Muscle layer of duodenum (tissue), 2 donors: ENCODE measurements at regions not wholly inside any gene's neighbourhood (a gene's known extent, or its start where the extent isn't known, plus 50 kb on each side); places are given as distances from the start of the nearest gene placed in this dataset.

Experiments
- H3K27ac ChIP-seq: one replicate; pipeline ENCODE4 v1.7.0; 2013; ENCODE audit warnings: mild to moderate bottlenecking, low read length
- H3K27me3 ChIP-seq: one replicate; pipeline ENCODE4 v1.7.0; 2013; ENCODE audit warnings: low read depth, mild to moderate bottlenecking, control low read depth, low read length
- H3K36me3 ChIP-seq, 2 donors: one replicate each; pipeline ENCODE4 v1.7.0; 2013; ENCODE audit warnings: low read length in 2 of 2, control low read depth in 1 of 2, mild to moderate bottlenecking in 1 of 2; ENCODE audit not compliant: insufficient read depth in 2 of 2, control insufficient read depth in 1 of 2
- H3K4me1 ChIP-seq, 2 donors: one replicate each; pipeline ENCODE4 v1.7.0; 2013; ENCODE audit warnings: low read length in 2 of 2, mild to moderate bottlenecking in 2 of 2, control low read depth in 1 of 2, moderate library complexity in 1 of 2; ENCODE audit not compliant: insufficient read depth in 2 of 2, control insufficient read depth in 1 of 2
- H3K4me3 ChIP-seq, 2 donors: one replicate each; pipeline ENCODE4 v1.7.0; 2013; ENCODE audit warnings: low read length in 2 of 2, low read depth in 1 of 2, mild to moderate bottlenecking in 1 of 2
- H3K9me3 ChIP-seq, 2 donors: one replicate each; pipeline ENCODE4 v1.7.0; 2013; ENCODE audit warnings: low read length in 2 of 2, control low read depth in 1 of 2, mild to moderate bottlenecking in 1 of 2; ENCODE audit not compliant: control insufficient read depth in 1 of 2
- donor health status: healthy.

DNA sequence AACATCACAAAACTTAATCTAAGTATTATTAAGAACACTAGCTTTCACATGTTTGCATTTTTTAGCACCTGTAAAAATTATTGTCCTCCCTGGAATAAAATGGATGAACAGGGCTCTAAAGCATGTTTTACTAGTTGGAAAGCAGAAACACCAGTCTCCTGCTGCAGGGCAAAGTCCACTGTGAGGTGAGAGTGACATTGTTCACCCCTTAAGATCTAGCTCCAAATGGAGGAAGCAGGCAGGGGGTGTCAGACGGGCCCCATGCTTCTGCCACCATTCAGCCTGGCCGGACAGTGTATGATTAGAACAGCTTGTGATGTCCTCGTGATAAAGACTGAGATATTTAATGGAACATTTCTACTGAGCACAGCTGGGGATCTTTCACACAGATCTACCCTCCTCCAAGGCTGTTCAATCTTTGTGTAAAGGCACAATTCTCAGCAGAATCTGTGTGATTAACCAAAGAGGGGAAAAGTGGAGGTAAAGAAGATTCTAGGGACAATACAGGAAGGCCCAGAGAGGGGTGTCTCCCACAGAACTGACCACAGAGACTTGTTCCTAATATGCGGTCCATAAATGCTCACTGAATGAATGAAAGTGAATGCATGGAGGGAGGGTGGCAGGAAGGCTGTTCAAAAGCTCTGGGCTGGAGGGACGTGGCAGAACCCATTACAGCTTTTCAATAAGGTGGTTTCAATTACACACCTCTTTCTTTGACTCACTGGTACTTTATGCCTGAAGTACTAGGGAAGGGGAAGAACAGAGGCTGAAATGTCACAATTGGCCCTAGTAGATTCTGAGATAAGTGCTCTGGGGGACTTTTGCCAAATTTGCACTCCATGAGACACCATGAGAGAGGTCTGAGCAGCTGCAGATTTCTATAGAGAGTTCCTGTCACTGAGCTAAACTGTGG lies 239.1 kb upstream of the ARHGAP20 start:
- peak overlapping the region; percentile 37 for H3K27ac ChIP-seq

GRCh38 chr11:110948112-110948511 lies 235.9 kb upstream of the ARHGAP20 start:
- no peaks in the 10 kb centered on the region for H3K36me3 ChIP-seq
- H3K27me3 ChIP-seq, result no peaks in the 10 kb centered on the region
- no peaks in the 10 kb centered on the region for H3K9me3 ChIP-seq
- no peak overlapping the region for H3K4me3 ChIP-seq
- H3K4me1 ChIP-seq, result no peaks in the 10 kb centered on the region
- no peak overlapping the region for H3K27ac ChIP-seq

More for the DNA sequence above, 239.1 kb upstream of the ARHGAP20 start:
- no peaks in the 10 kb centered on the region for H3K4me1 ChIP-seq
- H3K36me3 ChIP-seq, result no peaks in the 10 kb centered on the region
- H3K4me3 ChIP-seq, result no peak overlapping the region
- H3K27me3 ChIP-seq, result no peaks in the 10 kb centered on the region
- H3K9me3 ChIP-seq, result no peaks in the 10 kb centered on the region

DNA sequence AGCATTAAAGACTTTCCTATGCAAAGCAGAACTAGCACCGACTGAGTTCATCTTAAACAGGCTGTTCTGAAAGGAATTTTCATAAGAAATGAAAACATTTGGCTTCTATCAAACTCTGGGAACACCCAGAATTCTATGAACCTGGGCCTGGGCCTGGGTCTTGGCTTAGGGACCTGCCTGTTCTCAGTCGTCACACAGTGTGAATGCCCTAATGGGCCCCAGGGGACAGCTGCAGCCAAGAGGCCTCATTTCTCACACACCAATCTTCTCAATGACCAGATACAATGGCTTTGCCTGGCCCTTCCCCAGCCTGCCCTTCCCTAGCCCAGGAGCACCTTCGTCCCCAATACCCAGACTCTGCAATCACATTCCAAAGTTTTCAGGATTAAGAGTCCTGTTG lies 234.9 kb upstream of the ARHGAP20 start:
- Histone ChIP-seq H3K9me3 (no peaks in the 10 kb centered on the region), H3K27ac (no peak overlapping the region), H3K36me3 (no peaks in the 10 kb centered on the region), H3K27me3 (no peaks in the 10 kb centered on the region), H3K4me1 (no peaks in the 10 kb centered on the region), H3K4me3 (no peak overlapping the region)

DNA sequence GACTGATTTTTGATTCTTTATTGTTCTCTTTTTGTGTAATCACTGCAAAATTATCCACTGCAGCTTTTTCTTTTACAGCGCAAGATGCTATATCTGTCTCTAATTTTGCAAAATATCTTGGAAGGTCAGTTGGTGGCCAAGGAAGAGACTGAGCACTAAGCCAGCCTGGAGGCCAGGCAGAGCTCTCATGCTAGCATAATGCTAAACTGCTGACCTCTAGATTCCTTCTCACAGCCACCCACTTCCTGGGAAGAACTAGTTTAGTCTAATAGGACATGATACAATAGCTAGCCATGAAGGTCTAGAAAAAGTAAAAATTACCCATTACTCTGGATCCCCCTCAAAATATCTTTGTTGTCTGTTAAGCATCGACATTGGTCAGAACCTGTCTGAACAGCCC lies 227.2 kb upstream of the ARHGAP20 start:
- Histone ChIP-seq H3K27me3 (no peaks in the 10 kb centered on the region), H3K36me3 (no peaks in the 10 kb centered on the region), H3K4me3 (no peak overlapping the region), H3K9me3 (no peaks in the 10 kb centered on the region), H3K27ac (no peak overlapping the region), H3K4me1 (no peaks in the 10 kb centered on the region)

DNA sequence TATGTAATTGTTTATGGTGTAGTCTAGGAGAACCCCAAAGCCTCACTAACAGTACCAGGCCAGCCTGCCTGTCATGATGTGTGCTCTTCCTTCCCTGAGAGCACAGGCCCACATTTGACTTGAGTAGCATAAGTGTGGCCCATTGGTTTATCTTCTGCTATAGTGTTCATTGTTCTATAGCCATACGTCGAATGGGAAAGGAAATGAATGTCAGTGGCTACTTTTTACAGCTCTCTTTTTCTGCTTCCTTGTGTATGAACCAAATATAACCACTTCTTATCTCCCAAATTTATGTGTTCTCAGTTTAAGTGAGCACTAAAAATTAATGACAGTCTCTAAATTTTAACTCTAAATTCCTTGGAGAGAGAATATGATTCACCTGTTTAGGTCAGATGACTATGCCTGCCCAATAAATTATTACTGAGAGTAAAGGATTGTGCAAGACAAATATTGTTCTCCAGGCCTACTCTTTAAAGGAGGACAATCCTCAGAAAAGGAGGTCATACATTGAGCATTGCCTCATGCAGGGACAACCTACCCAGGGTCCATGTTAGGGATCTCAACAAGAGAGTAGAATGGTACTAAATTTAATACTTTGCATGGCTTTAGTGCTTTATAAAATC lies 222.9 kb upstream of the ARHGAP20 start:
- H3K9me3 ChIP-seq, result no peaks in the 10 kb centered on the region
- no peaks in the 10 kb centered on the region for H3K27me3 ChIP-seq
- no peaks in the 10 kb centered on the region for H3K4me1 ChIP-seq

DNA sequence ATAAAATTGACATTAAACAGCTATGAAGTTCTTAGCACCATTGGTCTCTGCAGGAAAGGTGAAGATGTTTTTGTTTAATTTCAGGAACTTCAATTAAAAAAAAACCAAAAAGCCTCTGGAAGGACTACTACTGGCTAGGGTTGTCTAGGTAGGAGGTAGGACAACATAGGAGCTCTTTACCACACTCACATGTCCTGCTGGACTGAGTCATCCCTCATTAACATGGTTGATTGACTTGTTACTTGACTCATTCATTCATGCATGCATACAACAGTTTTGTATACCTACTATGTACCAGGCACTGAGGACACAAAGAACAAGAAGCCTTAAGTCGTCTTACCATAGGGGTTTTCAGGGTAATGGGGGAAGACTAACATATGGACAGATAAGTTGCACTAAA lies 216.9 kb upstream of the ARHGAP20 start:
- Histone ChIP-seq H3K27me3 (no peaks in the 10 kb centered on the region), H3K27ac (no peak overlapping the region), H3K4me3 (no peak overlapping the region), H3K9me3 (no peaks in the 10 kb centered on the region), H3K4me1 (no peaks in the 10 kb centered on the region), H3K36me3 (no peaks in the 10 kb centered on the region)

More for the DNA sequence above, 222.9 kb upstream of the ARHGAP20 start:
- H3K36me3 ChIP-seq, result no peaks in the 10 kb centered on the region
- no peak overlapping the region for H3K27ac ChIP-seq
- H3K4me3 ChIP-seq, result no peak overlapping the region

- Histone ChIP-seq H3K4me3 (no peak overlapping the region), H3K27ac (no peak overlapping the region), H3K9me3 (no peaks in the 10 kb centered on the region), H3K27me3 (no peaks in the 10 kb centered on the region), H3K36me3 (no peaks in the 10 kb centered on the region), H3K4me1 (no peaks in the 10 kb centered on the region)
Measured at GRCh38 chr11:110928391-110928790, 216.2 kb upstream of the ARHGAP20 start.

DNA sequence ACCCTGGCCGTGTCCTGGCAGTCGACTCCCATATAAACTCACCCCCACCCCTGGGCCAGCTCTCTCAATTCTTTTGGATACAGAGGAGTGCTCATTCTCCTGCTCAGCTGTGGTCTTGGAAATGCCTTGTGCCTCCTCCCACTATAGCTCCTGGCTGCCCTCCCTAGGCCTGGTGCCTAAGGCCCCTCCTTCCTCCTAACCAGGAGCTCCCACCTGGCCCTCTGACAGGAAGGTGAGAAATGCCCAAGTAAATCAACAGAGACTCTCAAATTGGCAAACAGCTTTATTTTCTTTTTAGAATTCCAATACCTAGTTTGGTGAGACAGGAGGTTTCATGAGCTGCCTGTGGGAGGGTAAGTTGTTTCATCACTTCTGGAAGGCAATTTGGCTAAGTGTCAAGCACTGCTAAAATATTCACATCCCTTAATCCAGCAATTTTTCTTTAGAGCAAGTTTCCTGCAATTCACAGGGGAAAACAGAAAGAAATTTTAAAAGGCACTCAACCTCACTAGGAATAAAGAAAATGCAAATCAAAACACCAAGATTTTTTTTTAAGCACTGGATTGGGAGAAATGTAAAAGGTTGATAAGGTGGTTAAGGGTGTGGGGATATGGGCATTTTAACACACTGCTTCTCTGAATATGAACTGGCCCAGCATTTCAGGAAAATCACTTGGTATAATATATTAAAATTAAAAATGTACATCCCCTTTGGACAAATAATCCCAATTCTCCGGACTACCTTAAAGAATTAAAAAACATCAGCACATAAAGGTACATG lies 209.7 kb upstream of the ARHGAP20 start:
- peaks cover 7 to 16% of the 10 kb centered on the region in 2 donors for H3K4me1 ChIP-seq
- H3K9me3 ChIP-seq, result no peaks in the 10 kb centered on the region
- no peaks in the 10 kb centered on the region for H3K27me3 ChIP-seq
- H3K36me3 ChIP-seq, result no peaks in the 10 kb centered on the region
- H3K4me3 ChIP-seq, result no peak overlapping the region
- no peak overlapping the region for H3K27ac ChIP-seq

GRCh38 chr11:110919241-110919922 lies 207.1 kb upstream of the ARHGAP20 start:
- H3K4me1 ChIP-seq, result peaks cover 7 to 16% of the 10 kb centered on the region in 2 donors
- H3K27me3 ChIP-seq, result no peaks in the 10 kb centered on the region
- H3K4me3 ChIP-seq, result no peak overlapping the region
- H3K27ac ChIP-seq, result no peak overlapping the region
- H3K9me3 ChIP-seq, result no peaks in the 10 kb centered on the region
- H3K36me3 ChIP-seq, result no peaks in the 10 kb centered on the region

DNA sequence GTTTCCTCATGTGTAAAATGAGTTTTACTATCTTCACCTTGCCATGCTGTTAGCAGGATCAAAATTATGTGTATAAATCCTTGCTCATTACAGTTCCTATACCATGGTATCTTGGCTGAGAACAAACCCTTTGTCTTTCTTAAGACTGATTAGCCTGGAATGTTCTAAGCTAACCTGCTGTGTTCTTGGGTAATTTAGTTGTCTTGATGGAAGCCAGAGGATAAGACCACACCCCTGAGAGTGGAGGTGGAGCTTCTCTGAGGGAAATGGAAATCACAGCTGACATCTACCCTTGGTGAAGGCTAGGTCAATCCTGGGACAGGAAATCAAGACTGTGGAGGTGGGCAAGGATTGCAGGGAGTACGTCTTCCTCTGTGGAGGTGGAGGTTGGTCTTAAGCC lies 206.1 kb upstream of the ARHGAP20 start:
- H3K4me3 ChIP-seq, result no peak overlapping the region
- H3K27ac ChIP-seq, result no peak overlapping the region
- no peaks in the 10 kb centered on the region for H3K9me3 ChIP-seq
- no peaks in the 10 kb centered on the region for H3K36me3 ChIP-seq
- peaks cover 7 to 16% of the 10 kb centered on the region in 2 donors for H3K4me1 ChIP-seq
- H3K27me3 ChIP-seq, result no peaks in the 10 kb centered on the region

GRCh38 chr11:110912437-110912836 lies 200.2 kb upstream of the ARHGAP20 start:
- Histone ChIP-seq H3K4me3 (no peak overlapping the region), H3K4me1 (peaks cover 0 to 16% of the 10 kb centered on the region in 2 donors), H3K27ac (no peak overlapping the region), H3K9me3 (no peaks in the 10 kb centered on the region), H3K36me3 (no peaks in the 10 kb centered on the region), H3K27me3 (no peaks in the 10 kb centered on the region)
